Activated CD4-positive, alpha-beta T cell treated with anti-CD3 and anti-CD28 coated beads, Interleukin-2, amount 10 ng/mL, durations not matched to agents 24 days and 14 days (primary cell): ENCODE measurements at regions not wholly inside any gene's neighbourhood (a gene's known extent, or its start where the extent isn't known, plus 50 kb on each side); places are given as distances from the start of the nearest gene placed in this dataset.

Source experiments
- DNase-seq: peaks from one replicate; pipeline ENCODE4 v3.0.0; 2022
- H3K27ac Mint-ChIP-seq: one replicate; pipeline ENCODE4 v1.8.0; 2022; ENCODE audit warnings: mild to moderate bottlenecking, mixed read lengths
- H3K27me3 Mint-ChIP-seq: one replicate; pipeline ENCODE4 v1.8.0; 2022; ENCODE audit warnings: mixed read lengths
- H3K36me3 Mint-ChIP-seq: one replicate; pipeline ENCODE4 v1.8.0; 2022; ENCODE audit warnings: low read depth, mild to moderate bottlenecking, mixed read lengths
- H3K4me1 Mint-ChIP-seq: one replicate; pipeline ENCODE4 v1.8.0; 2021; ENCODE audit warnings: mixed read lengths
- H3K4me3 Mint-ChIP-seq: one replicate; pipeline ENCODE4 v1.8.0; 2022; ENCODE audit warnings: mild to moderate bottlenecking, moderate library complexity, mixed read lengths
- H3K9me3 Mint-ChIP-seq: one replicate; pipeline ENCODE4 v1.8.0; 2021; ENCODE audit warnings: mixed read lengths
- intact Hi-C: fragments of 100-400 bp; cut with micrococcal nuclease; formaldehyde crosslinking; loops from one replicate; pipeline ENCODE4 v1.15.1; 2023

DNA sequence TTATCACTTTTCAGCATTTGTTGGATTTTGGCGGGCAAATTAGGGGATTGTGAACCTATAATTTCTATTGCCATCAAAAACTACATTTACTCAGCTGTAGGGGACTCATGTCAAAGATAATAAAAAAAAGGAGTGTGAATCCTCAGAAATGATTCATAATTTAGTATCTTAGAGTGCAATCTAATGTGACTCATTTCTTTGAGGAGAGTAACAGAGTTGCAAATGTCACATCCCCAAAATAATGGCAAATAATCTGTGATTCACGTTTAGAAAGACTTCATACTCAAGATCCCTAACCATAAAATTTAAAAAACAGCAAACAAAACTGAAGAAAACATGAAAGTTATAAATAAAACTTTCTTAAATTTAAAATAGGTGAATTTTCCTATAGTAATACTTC, 373.0 kb downstream of the CDH2 start:
- Mint-ChIP-seq H3K4me1 (no peaks in the 10 kb centered on the region), H3K36me3 (no peaks in the 10 kb centered on the region), H3K27me3 (no peaks in the 10 kb centered on the region), H3K27ac (no peak overlapping the region), H3K9me3 (no peaks in the 10 kb centered on the region), H3K4me3 (no peak overlapping the region)
- intact Hi-C loops, result no loop called here
- no peak for DNase-seq

- H3K4me3 Mint-ChIP-seq, result no peak overlapping the region
- H3K36me3 Mint-ChIP-seq, result no peaks in the 10 kb centered on the region
- no peaks in the 10 kb centered on the region for H3K9me3 Mint-ChIP-seq
- intact Hi-C loops, result no loop called here
- no peak for DNase-seq
- no peaks in the 10 kb centered on the region for H3K27me3 Mint-ChIP-seq
- no peaks in the 10 kb centered on the region for H3K4me1 Mint-ChIP-seq
- H3K27ac Mint-ChIP-seq, result no peak overlapping the region
Observed at GRCh38 chr18:27797484-27797883, 379.4 kb downstream of the CDH2 start.

GRCh38 chr18:27794181-27794926, 382.6 kb downstream of the CDH2 start:
- no peak for DNase-seq
- Mint-ChIP-seq H3K9me3 (no peaks in the 10 kb centered on the region), H3K36me3 (no peaks in the 10 kb centered on the region), H3K27ac (no peak overlapping the region), H3K27me3 (no peaks in the 10 kb centered on the region), H3K4me1 (no peaks in the 10 kb centered on the region), H3K4me3 (no peak overlapping the region)
- intact Hi-C loops, result no loop called here

DNA sequence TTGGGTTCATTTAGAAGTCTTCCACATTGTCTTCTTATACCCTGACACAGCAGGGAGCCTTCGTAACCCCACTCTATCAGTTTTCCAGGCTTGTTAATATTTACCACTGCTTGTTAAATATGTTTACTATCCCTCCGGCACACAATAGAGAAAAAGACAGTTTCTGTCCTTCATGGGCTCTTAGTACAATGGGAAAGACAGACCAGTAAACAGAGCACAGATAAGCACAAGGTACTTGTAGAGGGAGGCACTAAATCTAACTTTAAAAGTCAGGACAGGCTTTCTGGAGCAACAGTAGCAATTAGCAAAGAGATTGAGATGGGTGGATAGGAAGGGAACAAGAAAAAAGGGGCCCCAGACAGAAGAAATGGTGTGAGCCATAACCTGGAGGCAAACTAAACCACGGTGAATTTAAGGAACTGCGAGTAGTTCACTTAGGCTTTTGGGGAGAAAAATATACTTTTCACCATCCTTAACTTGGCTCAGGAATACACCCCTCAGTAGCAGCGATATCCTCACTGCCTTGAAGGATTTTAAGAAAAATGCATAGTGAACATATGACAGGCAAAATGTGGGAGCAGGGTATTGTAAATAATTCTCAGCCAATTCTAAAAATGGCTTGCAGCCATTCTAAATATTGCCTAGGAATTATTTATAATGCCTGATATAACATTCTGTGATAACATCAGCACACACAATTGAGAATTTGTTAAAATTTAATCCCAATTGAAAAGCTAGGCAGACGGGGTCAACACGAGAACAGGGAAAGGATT, 383.7 kb downstream of the CDH2 start:
- intact Hi-C loops, result no loop called here
- no peaks in the 10 kb centered on the region for H3K36me3 Mint-ChIP-seq
- no peaks in the 10 kb centered on the region for H3K27me3 Mint-ChIP-seq
- H3K27ac Mint-ChIP-seq, result no peak overlapping the region
- no peaks in the 10 kb centered on the region for H3K9me3 Mint-ChIP-seq
- DNase-seq, result no peak
- no peak overlapping the region for H3K4me3 Mint-ChIP-seq
- H3K4me1 Mint-ChIP-seq, result no peaks in the 10 kb centered on the region

GRCh38 chr18:27789406-27789805, 387.5 kb downstream of the CDH2 start:
- DNase-seq, result no peak
- Mint-ChIP-seq H3K9me3 (no peaks in the 10 kb centered on the region), H3K27ac (no peak overlapping the region), H3K27me3 (no peaks in the 10 kb centered on the region), H3K4me1 (no peaks in the 10 kb centered on the region), H3K4me3 (no peak overlapping the region), H3K36me3 (no peaks in the 10 kb centered on the region)
- intact Hi-C loops, result no loop called here

GRCh38 chr18:27787547-27787946, 389.4 kb downstream of the CDH2 start:
- intact Hi-C loops, result no loop called here
- DNase-seq, result no peak
- no peak overlapping the region for H3K27ac Mint-ChIP-seq

DNA sequence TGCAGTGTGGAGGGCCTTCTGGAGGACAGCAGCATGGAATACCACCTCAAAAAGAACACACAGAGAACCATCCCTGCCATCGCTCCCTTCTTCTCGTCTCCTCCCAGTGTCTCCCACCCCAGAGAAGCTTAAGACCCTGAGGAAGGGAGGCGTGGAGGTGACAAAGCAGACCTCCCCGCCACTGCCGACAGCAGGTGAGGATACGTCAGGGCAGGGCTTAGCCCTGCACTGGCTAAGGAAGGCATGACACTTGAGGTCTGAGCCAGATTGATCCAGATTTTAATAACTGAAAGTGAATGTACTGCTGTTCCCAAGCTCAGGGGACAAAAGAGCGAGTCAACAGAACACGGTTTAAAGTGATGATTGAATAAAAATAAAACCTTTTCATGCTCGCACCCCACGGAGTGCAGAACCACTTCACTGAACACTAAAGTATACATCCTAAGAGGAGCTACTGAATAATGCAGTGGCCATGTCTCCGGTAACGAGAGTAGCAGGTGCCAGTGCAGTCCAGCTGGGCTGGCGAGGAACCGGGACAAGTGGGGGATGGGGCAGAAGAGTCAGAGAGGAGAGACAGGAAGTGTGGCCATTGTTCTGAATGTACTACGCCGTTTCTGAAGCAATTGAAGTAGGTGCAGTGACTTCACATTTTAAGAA, 391.0 kb downstream of the CDH2 start:
- no peaks in the 10 kb centered on the region for H3K27me3 Mint-ChIP-seq
- DNase-seq, result no peak
- no peaks in the 10 kb centered on the region for H3K36me3 Mint-ChIP-seq
- peaks cover 4% of the 10 kb centered on the region for H3K9me3 Mint-ChIP-seq
- no peak overlapping the region for H3K4me3 Mint-ChIP-seq
- H3K4me1 Mint-ChIP-seq, result no peaks in the 10 kb centered on the region
- H3K27ac Mint-ChIP-seq, result no peak overlapping the region
- intact Hi-C loops, result no loop called here

More at GRCh38 chr18:27787547-27787946, 389.4 kb downstream of the CDH2 start:
- no peaks in the 10 kb centered on the region for H3K4me1 Mint-ChIP-seq
- H3K9me3 Mint-ChIP-seq, result peaks cover 4% of the 10 kb centered on the region
- H3K27me3 Mint-ChIP-seq, result no peaks in the 10 kb centered on the region
- H3K4me3 Mint-ChIP-seq, result no peak overlapping the region
- no peaks in the 10 kb centered on the region for H3K36me3 Mint-ChIP-seq

DNA sequence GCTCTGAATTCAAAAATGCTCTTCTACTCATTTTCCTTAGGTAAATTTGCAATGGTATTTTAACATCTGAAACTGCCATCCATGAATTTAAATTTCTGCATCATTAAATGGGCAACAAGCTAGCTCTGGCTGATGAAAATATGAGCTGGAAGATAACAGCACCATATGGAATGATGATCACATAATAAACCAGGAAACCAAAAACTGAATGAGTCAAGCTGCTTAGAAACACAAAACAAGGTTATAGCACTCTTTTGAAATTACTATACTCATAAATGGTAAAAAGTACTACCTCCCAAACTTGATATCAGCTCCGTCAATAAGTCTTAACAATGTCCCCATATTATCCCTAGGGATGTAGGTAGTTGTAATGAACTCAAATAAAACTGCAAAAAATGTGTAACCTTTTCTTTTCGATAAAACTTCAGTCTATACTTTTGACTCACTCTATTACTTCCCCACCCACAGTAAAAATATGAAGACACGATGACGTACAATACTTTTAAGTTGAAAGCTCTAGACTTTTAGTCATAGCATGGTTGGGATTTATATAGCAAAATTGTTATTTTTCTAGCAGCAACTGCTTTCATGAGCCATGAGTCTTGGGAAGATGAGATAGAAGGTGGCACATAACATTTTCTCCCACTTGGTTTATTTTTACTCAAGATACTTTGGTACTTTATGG, 396.7 kb downstream of the CDH2 start:
- H3K4me3 Mint-ChIP-seq, result no peak overlapping the region
- intact Hi-C loops, result no loop called here
- no peak for DNase-seq
- no peaks in the 10 kb centered on the region for H3K4me1 Mint-ChIP-seq
- no peaks in the 10 kb centered on the region for H3K27me3 Mint-ChIP-seq
- H3K36me3 Mint-ChIP-seq, result no peaks in the 10 kb centered on the region
- H3K27ac Mint-ChIP-seq, result no peak overlapping the region
- peaks cover 4% of the 10 kb centered on the region for H3K9me3 Mint-ChIP-seq

GRCh38 chr18:27778925-27779324, 398.0 kb downstream of the CDH2 start:
- Mint-ChIP-seq H3K4me1 (no peaks in the 10 kb centered on the region), H3K4me3 (no peak overlapping the region), H3K36me3 (no peaks in the 10 kb centered on the region), H3K9me3 (peaks cover 4% of the 10 kb centered on the region), H3K27me3 (no peaks in the 10 kb centered on the region), H3K27ac (no peak overlapping the region)
- intact Hi-C loops, result no loop called here
- DNase-seq, result no peak

DNA sequence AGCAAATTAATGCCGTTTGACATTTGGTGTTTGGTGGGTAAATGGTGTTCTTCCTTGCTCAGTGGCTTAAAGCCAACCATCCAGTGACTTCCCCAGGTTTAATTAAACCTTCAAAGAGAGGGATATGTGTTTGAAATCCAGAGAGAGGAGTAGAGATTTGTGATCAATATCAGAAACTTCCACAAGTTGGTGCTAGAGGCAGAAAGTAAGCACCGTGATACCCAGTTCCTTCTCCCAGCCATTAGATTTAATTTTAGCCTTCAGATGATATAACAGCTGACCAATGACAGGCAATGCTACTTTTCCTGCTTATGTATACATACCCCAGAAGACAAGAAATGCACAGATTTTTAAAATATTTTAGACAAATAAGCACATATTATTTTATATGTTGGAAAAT, 398.5 kb downstream of the CDH2 start:
- H3K36me3 Mint-ChIP-seq, result no peaks in the 10 kb centered on the region
- no peaks in the 10 kb centered on the region for H3K27me3 Mint-ChIP-seq
- no peak for DNase-seq
- no peak overlapping the region for H3K27ac Mint-ChIP-seq
- H3K4me1 Mint-ChIP-seq, result no peaks in the 10 kb centered on the region
- peaks cover 4% of the 10 kb centered on the region for H3K9me3 Mint-ChIP-seq
- no peak overlapping the region for H3K4me3 Mint-ChIP-seq
- intact Hi-C loops, result no loop called here

- intact Hi-C loops, result no loop called here
- no peaks in the 10 kb centered on the region for H3K4me1 Mint-ChIP-seq
- H3K27me3 Mint-ChIP-seq, result no peaks in the 10 kb centered on the region
Observed at GRCh38 chr18:27772081-27772480, 404.8 kb downstream of the CDH2 start.

DNA sequence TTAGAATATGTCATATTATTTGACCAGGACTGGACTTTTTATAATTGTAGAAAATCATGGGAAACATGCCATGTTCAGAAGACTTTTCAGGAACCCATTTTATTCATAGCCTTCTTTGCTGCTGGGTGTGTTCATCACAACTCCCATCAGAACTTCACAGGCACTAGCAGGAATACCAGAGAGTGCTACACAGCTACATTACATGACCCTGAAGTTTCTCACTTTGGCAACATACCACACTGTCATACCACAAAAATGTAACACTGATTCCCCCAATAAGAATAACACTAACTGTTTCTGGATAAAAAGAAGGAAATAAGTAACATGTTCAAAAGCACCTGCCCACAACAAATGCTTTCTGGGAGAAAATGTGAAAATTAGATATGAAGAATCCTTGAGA, 405.4 kb downstream of the CDH2 start:
- no peaks in the 10 kb centered on the region for H3K4me1 Mint-ChIP-seq
- no peak for DNase-seq
- H3K9me3 Mint-ChIP-seq, result no peaks in the 10 kb centered on the region
- intact Hi-C loops, result no loop called here
- H3K36me3 Mint-ChIP-seq, result no peaks in the 10 kb centered on the region
- no peaks in the 10 kb centered on the region for H3K27me3 Mint-ChIP-seq
- H3K4me3 Mint-ChIP-seq, result no peak overlapping the region
- H3K27ac Mint-ChIP-seq, result no peak overlapping the region

More at GRCh38 chr18:27772081-27772480, 404.8 kb downstream of the CDH2 start:
- no peak overlapping the region for H3K4me3 Mint-ChIP-seq
- no peak overlapping the region for H3K27ac Mint-ChIP-seq
- no peak for DNase-seq
- no peaks in the 10 kb centered on the region for H3K9me3 Mint-ChIP-seq
- H3K36me3 Mint-ChIP-seq, result no peaks in the 10 kb centered on the region

DNA sequence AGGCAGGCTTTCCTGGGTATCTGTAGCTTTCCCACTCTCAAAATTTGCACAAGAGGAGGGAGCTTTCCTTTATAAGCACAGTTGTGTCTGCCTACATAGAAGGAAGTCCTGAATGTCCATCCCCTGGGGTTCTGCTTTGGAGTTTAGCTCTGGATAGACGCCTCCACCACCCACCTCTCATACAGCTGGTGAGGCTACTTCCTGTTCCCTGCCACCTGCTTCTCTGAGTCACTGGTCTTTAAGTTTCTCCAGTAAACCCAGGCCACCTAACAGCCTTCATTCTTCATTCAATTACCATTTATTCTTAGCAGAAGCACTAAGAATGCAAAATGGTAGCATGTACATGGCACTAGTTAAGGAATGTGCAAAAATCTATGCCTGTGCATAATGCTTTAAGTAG, 407.8 kb downstream of the CDH2 start:
- H3K9me3 Mint-ChIP-seq, result no peaks in the 10 kb centered on the region
- no peak for DNase-seq
- H3K27me3 Mint-ChIP-seq, result no peaks in the 10 kb centered on the region
- no peak overlapping the region for H3K4me3 Mint-ChIP-seq
- intact Hi-C loops, result no loop called here
- no peak overlapping the region for H3K27ac Mint-ChIP-seq
- H3K36me3 Mint-ChIP-seq, result no peaks in the 10 kb centered on the region
- H3K4me1 Mint-ChIP-seq, result no peaks in the 10 kb centered on the region

- intact Hi-C loops, result no loop called here
- no peak overlapping the region for H3K27ac Mint-ChIP-seq
- no peaks in the 10 kb centered on the region for H3K27me3 Mint-ChIP-seq
- H3K4me3 Mint-ChIP-seq, result no peak overlapping the region
- no peaks in the 10 kb centered on the region for H3K4me1 Mint-ChIP-seq
- no peak for DNase-seq
- H3K36me3 Mint-ChIP-seq, result no peaks in the 10 kb centered on the region
- no peaks in the 10 kb centered on the region for H3K9me3 Mint-ChIP-seq
Observed at GRCh38 chr18:27763936-27764335, 413.0 kb downstream of the CDH2 start.
